ENCODE measurements at regions not wholly inside any gene's neighbourhood (a gene's known extent, or its start where the extent isn't known, plus 50 kb on each side); places are given as distances from the start of the nearest gene placed in this dataset.
"Not testable (repeated sequence)": the region's sequence is repeated elsewhere in the genome, so short reads cannot be mapped to it uniquely, and the experiment has no call there.

- ChIA-PET POLR2A (no interaction called here), CTCF (no interaction called here)
- DNase-seq (ENCODE audit: extremely low spot score) = no peak
- peak; percentile 29; the same call in 1 of the 2 replicates for TF ChIP-seq ZNF384 (IDR thresholded peaks at IDR 0.05)
- TF ChIP-seq BHLHE40 (IDR thresholded peaks at IDR 0.05; ENCODE audit: borderline replicate concordance) = no peak
Measured at GRCh38 chr2:220811952-220812570, 760.0 kb downstream of the EPHA4 start.

GRCh38 chr2:220814441-220814840, 757.7 kb downstream of the EPHA4 start:
- POLR2A ChIA-PET = no interaction called here
- CTCF ChIA-PET = no interaction called here
- TF ChIP-seq LEF1 (IDR thresholded peaks at IDR 0.05; ENCODE audit: borderline replicate concordance) = no peak
- no peak for TF ChIP-seq NFRKB (IDR thresholded peaks at IDR 0.05)
- TF ChIP-seq SP1 (IDR thresholded peaks at IDR 0.05) = no peak
- 0 out of 2 replicates have a peak, but pooled peaks have one; percentile 5 for TF ChIP-seq PKNOX1 (IDR thresholded peaks at IDR 0.05)
- no peak for TF ChIP-seq SUZ12 (IDR thresholded peaks at IDR 0.05)
- no peak for DNase-seq (ENCODE audit: extremely low spot score)

- ChIA-PET POLR2A (no interaction called here), CTCF (no interaction called here)
- no peak for DNase-seq (ENCODE audit: extremely low spot score)
- no peak for TF ChIP-seq ZNF384 (IDR thresholded peaks at IDR 0.05)
Measured at GRCh38 chr2:220815698-220816097, 756.4 kb downstream of the EPHA4 start.

- ChIA-PET CTCF (interaction anchor here (1.1 kb wide), 1 partner anchor 34 kb away, joined by 3 read pairs; no protein-coding TSS in a partner anchor), POLR2A (no interaction called here)
- TF ChIP-seq SP1 (IDR thresholded peaks at IDR 0.05) (no peak), FOXM1 (IDR thresholded peaks at IDR 0.05; ENCODE audit: borderline replicate concordance) (no peak), FOXA1 (IDR thresholded peaks at IDR 0.05) (no peak), SUZ12 (IDR thresholded peaks at IDR 0.05) (no peak), ELF4 (IDR thresholded peaks at IDR 0.05) (no peak), ZNF384 (IDR thresholded peaks at IDR 0.05) (no peak), NFRKB (IDR thresholded peaks at IDR 0.05) (no peak), ARNT (IDR thresholded peaks at IDR 0.05) (no peak), HDGF (IDR thresholded peaks at IDR 0.05; ENCODE audit: borderline replicate concordance) (no peak), CTBP1 (IDR thresholded peaks at IDR 0.05; ENCODE audit: borderline replicate concordance) (no peak), PKNOX1 (IDR thresholded peaks at IDR 0.05) (no peak), BHLHE40 (IDR thresholded peaks at IDR 0.05; ENCODE audit: borderline replicate concordance) (no peak), LEF1 (IDR thresholded peaks at IDR 0.05; ENCODE audit: borderline replicate concordance) (no peak), TARDBP (IDR thresholded peaks at IDR 0.05) (no peak), L3MBTL2 (conservative IDR thresholded peaks at IDR 0.05) (no peak), FOXK2 (IDR thresholded peaks at IDR 0.05) (no peak)
- DNase-seq (ENCODE audit: extremely low spot score) = no peak
Measured at GRCh38 chr2:220821683-220822082, 750.4 kb downstream of the EPHA4 start.

- POLR2A ChIA-PET; DNase-seq (ENCODE audit: extremely low spot score): not testable (repeated sequence)
- CTCF ChIA-PET = interaction anchor here (0.7 kb wide), 1 partner anchor 53 kb away, joined by 4 read pairs; no protein-coding TSS in a partner anchor
Measured at GRCh38 chr2:220823590-220823989, 748.5 kb downstream of the EPHA4 start.

- no peak for DNase-seq (ENCODE audit: extremely low spot score)
- POLR2A ChIA-PET = no interaction called here
- TF ChIP-seq PKNOX1 (IDR thresholded peaks at IDR 0.05) = no peak
- TF ChIP-seq ZNF384 (IDR thresholded peaks at IDR 0.05) = no peak
- no peak for TF ChIP-seq CTBP1 (IDR thresholded peaks at IDR 0.05; ENCODE audit: borderline replicate concordance)
- no peak for TF ChIP-seq FOXA1 (IDR thresholded peaks at IDR 0.05)
- TF ChIP-seq FOXK2 (IDR thresholded peaks at IDR 0.05) = no peak
- CTCF ChIA-PET = no interaction called here
Measured at GRCh38 chr2:220833446-220833845, 738.7 kb downstream of the EPHA4 start.

GRCh38 chr2:220835583-220835982, 736.5 kb downstream of the EPHA4 start:
- DNase-seq (ENCODE audit: extremely low spot score) = no peak
- POLR2A ChIA-PET = no interaction called here
- CTCF ChIA-PET = no interaction called here
- TF ChIP-seq FOXM1 (IDR thresholded peaks at IDR 0.05; ENCODE audit: borderline replicate concordance) (no peak), HDGF (IDR thresholded peaks at IDR 0.05; ENCODE audit: borderline replicate concordance) (no peak), PKNOX1 (IDR thresholded peaks at IDR 0.05) (no peak), CTBP1 (IDR thresholded peaks at IDR 0.05; ENCODE audit: borderline replicate concordance) (no peak), LEF1 (IDR thresholded peaks at IDR 0.05; ENCODE audit: borderline replicate concordance) (no peak), ARNT (IDR thresholded peaks at IDR 0.05) (no peak), ZNF384 (IDR thresholded peaks at IDR 0.05) (no peak)

All from HEK293T (cell line).